GM12892 (cell line): ENCODE measurements at regions not wholly inside any gene's neighbourhood (a gene's known extent, or its start where the extent isn't known, plus 50 kb on each side); places are given as distances from the start of the nearest gene placed in this dataset.

Source experiments
- POLR2A ChIP-seq: IDR thresholded peaks from 2 replicates; pipeline ENCODE4 v1.6.1; 2011; ENCODE audit warnings: low read depth, low read length, control low read depth
- POLR2AphosphoS5 ChIP-seq: IDR thresholded peaks from 2 replicates; pipeline ENCODE4 v1.6.1; 2011; ENCODE audit warnings: low read depth, low read length, control low read depth

GRCh38 chr9:20032413-20033006 is 243.7 kb upstream of the SLC24A2 start:
- TF ChIP-seq POLR2A: no peak
- TF ChIP-seq POLR2AphosphoS5: no peak
